Keratinocyte (primary cell): ENCODE measurements at regions not wholly inside any gene's neighbourhood (a gene's known extent, or its start where the extent isn't known, plus 50 kb on each side); places are given as distances from the start of the nearest gene placed in this dataset.

Experiments
- DNase-seq: peaks from one replicate; pipeline ENCODE4 v3.0.0-alpha.2; 2011; ENCODE audit warnings: low read depth, missing footprints, low spot score
- FAIRE-seq: peaks from 2 replicates; lab custom pipeline; 2011; peaks lifted over from hg19 to GRCh38; lab: Jason Lieb, UNC
- H2AFZ ChIP-seq: 2 replicates; pipeline ENCODE4 v1.6.0; 2012; ENCODE audit warnings: low read length, control low read depth, inconsistent platforms; ENCODE audit not compliant: control insufficient read depth
- H3K27ac ChIP-seq: 2 replicates; pipeline ENCODE4 v1.5.1; 2011; ENCODE audit warnings: low read length; ENCODE audit not compliant: control insufficient read depth, insufficient read depth
- H3K27me3 ChIP-seq: 3 replicates; pipeline ENCODE4 v1.6.0; 2011; ENCODE audit warnings: low read length; ENCODE audit not compliant: control insufficient read depth, insufficient read depth; ENCODE audit errors: extremely low read depth
- H3K36me3 ChIP-seq, 2 experiments: 2 replicates in 1 of 2; 3 replicates in 1 of 2; pipeline ENCODE4 v1.5.1; 2011; ENCODE audit warnings: low read length in 2 of 2, mild to moderate bottlenecking in 1 of 2; ENCODE audit not compliant: control insufficient read depth in 2 of 2, insufficient read depth in 2 of 2; ENCODE audit errors: extremely low read depth in 1 of 2
- H3K4me1 ChIP-seq: 3 replicates; pipeline ENCODE4 v1.5.1; 2011; ENCODE audit warnings: low read length; ENCODE audit not compliant: control insufficient read depth, insufficient read depth; ENCODE audit errors: extremely low read depth
- H3K4me2 ChIP-seq: 3 replicates; pipeline ENCODE4 v1.6.0; 2011; ENCODE audit warnings: low read depth, low read length; ENCODE audit not compliant: control insufficient read depth, insufficient read depth; ENCODE audit errors: extremely low read depth
- H3K4me3 ChIP-seq, 3 experiments: fragments of 200-600 bp in 1 of 3; sonication (generic) in 1 of 3; 2 replicates in 2 of 3; 3 replicates in 1 of 3; pipeline ENCODE4 v1.5.1; 2011 to 2016; ENCODE audit warnings: low read length in 3 of 3, mild to moderate bottlenecking in 3 of 3, control low read depth in 2 of 3, inconsistent platforms in 1 of 3, low read depth in 1 of 3, mixed read lengths in 1 of 3, mixed run types in 1 of 3, moderate library complexity in 1 of 3; ENCODE audit not compliant: control insufficient read depth in 2 of 3, insufficient read depth in 2 of 3; ENCODE audit errors: extremely low read depth in 1 of 3
- H3K79me2 ChIP-seq: 2 replicates; pipeline ENCODE4 v1.6.0; 2012; ENCODE audit warnings: low read length; ENCODE audit not compliant: control insufficient read depth, insufficient read depth
- H3K9ac ChIP-seq: 3 replicates; pipeline ENCODE4 v1.6.0; 2011; ENCODE audit warnings: low read length; ENCODE audit not compliant: control insufficient read depth, insufficient read depth; ENCODE audit errors: extremely low read depth
- H3K9me1 ChIP-seq: 3 replicates; pipeline ENCODE4 v1.6.0; 2011; ENCODE audit warnings: low read length; ENCODE audit not compliant: control insufficient read depth, insufficient read depth; ENCODE audit errors: extremely low read depth
- H3K9me3 ChIP-seq: 2 replicates; pipeline ENCODE4 v1.5.1; 2012; ENCODE audit warnings: low read depth, low read length; ENCODE audit not compliant: control insufficient read depth
- H4K20me1 ChIP-seq: 3 replicates; pipeline ENCODE4 v1.6.0; 2011; ENCODE audit warnings: low read length; ENCODE audit not compliant: control insufficient read depth, insufficient read depth; ENCODE audit errors: extremely low read depth
- CTCF ChIP-seq, 3 experiments: IDR thresholded peaks in 1 of 3; conservative IDR thresholded peaks in 1 of 3; optimal IDR thresholded peaks in 1 of 3; 2 replicates in 2 of 3; 3 replicates in 1 of 3; pipeline versions ENCODE3 to v1.5.1; 2011; ENCODE audit warnings: low read length in 3 of 3, mild to moderate bottlenecking in 3 of 3, moderate library complexity in 2 of 3, control low read depth in 1 of 3, inconsistent platforms in 1 of 3; ENCODE audit not compliant: insufficient read depth in 2 of 3; ENCODE audit errors: extremely low read depth in 1 of 3
- EZH2 ChIP-seq: IDR thresholded peaks from one replicate; pipeline ENCODE4 v1.6.1; 2012; ENCODE audit warnings: inconsistent platforms, mild to moderate bottlenecking, low read length, moderate library complexity
- dilution Hi-C: fragments of 300-500 bp; cut with MboI; formaldehyde crosslinking; loops from one replicate; pipeline ENCODE4 v1.7.0; 2020; ENCODE audit warnings: low sequenced_read_pairs; ENCODE audit not compliant: extremely low pct_ligation_motif_present

- Histone ChIP-seq H2AFZ (no peak overlapping the region), H3K36me3 (no peaks in the 10 kb centered on the region), H4K20me1 (no peaks in the 10 kb centered on the region), H3K27me3 (no peaks in the 10 kb centered on the region), H3K79me2 (no peaks in the 10 kb centered on the region), H3K4me1 (no peaks in the 10 kb centered on the region), H3K27ac (no peak overlapping the region), H3K9me3 (no peaks in the 10 kb centered on the region), H3K9me1 (no peaks in the 10 kb centered on the region), H3K4me3 (no peak overlapping the region), H3K9ac (no peak overlapping the region), H3K4me2 (no peak overlapping the region)
- dilution Hi-C loops = no loop called here
- TF ChIP-seq CTCF (optimal IDR thresholded peaks at IDR 0.05 in 1 of 3, IDR thresholded peaks at IDR 0.05 in 1 of 3, conservative IDR thresholded peaks at IDR 0.05 in 1 of 3; ENCODE audit: extremely low read depth in 1 of 3, insufficient read depth in 2 of 3, low read length in 3 of 3) = no peak
- no peak for TF ChIP-seq EZH2
- DNase-seq = no peak
- FAIRE-seq = no peak
Measured at GRCh38 chr5:89597878-89598277, 714.9 kb upstream of the MEF2C start.

- H3K4me1 ChIP-seq = no peaks in the 10 kb centered on the region
- no peaks in the 10 kb centered on the region for H3K36me3 ChIP-seq
- no peak overlapping the region for H2AFZ ChIP-seq
- no peak overlapping the region for H3K27ac ChIP-seq
- FAIRE-seq (no peak), DNase-seq (no peak)
- no peaks in the 10 kb centered on the region for H3K79me2 ChIP-seq
- H3K9me1 ChIP-seq = no peaks in the 10 kb centered on the region
- no peak for TF ChIP-seq CTCF (optimal IDR thresholded peaks at IDR 0.05 in 1 of 3, IDR thresholded peaks at IDR 0.05 in 1 of 3, conservative IDR thresholded peaks at IDR 0.05 in 1 of 3; ENCODE audit: extremely low read depth in 1 of 3, insufficient read depth in 2 of 3, low read length in 3 of 3)
- TF ChIP-seq EZH2 = no peak
- H3K27me3 ChIP-seq = no peaks in the 10 kb centered on the region
- H3K9me3 ChIP-seq = no peaks in the 10 kb centered on the region
- no peak overlapping the region for H3K4me2 ChIP-seq
- no peak overlapping the region for H3K9ac ChIP-seq
- no peak overlapping the region for H3K4me3 ChIP-seq
- dilution Hi-C loops = no loop called here
- H4K20me1 ChIP-seq = no peaks in the 10 kb centered on the region
Measured at GRCh38 chr5:89596821-89597220, 713.8 kb upstream of the MEF2C start.
